ENCODE measurements at regions not wholly inside any gene's neighbourhood (a gene's known extent, or its start where the extent isn't known, plus 50 kb on each side); places are given as distances from the start of the nearest gene placed in this dataset.

DNA sequence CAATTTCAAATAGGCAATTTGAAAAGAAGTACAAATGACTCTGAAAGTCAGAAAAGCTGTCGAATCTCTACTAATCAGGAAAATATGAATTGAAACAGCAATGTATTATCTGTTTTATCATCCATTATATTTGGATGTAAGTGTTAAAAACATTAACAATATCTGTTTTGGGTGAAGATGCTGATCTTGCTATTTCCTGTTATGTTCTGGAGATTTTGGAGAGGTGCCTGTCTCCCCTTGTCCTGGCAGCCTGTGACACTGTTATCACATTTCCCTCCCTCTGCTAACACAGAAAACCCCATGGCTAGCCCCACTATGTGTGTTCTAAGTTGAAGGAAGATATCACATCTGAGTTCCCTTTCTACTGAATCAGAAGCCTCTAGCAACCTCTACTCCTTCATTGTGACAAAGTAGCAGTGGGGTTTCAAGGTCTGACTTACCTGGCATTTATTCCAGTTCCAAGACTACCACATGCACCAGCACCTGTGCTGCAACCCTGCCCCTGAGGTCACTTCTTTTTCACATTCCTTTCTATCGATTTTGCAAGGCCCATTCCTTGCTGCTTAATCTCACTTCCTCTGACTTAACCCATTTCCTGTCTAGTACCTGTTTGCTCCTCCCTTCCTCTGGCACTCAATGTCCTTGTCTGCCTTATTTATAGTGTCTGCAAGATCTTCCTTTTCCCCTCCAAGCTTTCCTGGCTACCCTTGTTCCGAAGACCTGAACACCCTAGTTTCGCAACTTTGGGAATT lies 95.5 kb upstream of the COL8A1 start:
- DNase-seq (ENCODE audit: low spot score) = no peak

DNA sequence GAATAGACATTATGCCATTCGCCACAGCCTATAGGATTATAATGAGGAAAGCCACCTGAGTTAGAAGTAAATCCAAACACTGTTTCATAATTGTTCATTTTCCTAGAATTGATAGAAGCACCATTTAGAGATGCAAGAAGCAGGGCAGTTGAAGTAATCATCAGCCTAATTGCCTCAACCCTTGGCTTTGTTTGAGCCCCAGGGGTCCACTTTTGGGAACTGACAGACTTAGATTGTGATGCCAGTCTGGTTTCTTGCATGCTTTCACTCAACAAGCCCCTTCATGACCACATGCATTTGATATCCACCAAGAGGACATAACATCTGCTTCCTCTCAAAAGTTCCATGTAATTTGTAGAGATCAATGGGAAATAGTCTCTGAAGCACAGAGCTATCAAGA lies 97.2 kb upstream of the COL8A1 start:
- no peak for DNase-seq (ENCODE audit: low spot score)

DNA sequence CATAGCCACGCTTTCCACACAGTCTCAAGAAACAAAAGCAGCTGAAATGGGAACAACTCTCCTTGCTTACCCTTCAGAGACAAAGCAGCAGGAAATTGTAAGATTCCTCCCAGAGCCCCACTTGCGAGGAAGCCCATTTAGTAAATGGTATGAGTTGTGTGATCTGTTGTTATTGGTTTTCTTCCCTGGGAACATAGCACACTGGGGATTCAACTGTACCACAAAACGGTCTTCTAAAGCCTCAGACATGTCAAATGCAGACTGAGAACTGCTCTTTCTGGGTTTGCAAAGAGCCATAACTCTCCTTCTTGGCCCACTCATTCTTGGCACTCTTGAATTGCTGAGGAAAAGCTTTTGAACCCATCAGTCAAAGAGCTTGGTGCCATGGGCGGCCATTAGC lies 101.0 kb upstream of the COL8A1 start:
- no peak for DNase-seq (ENCODE audit: low spot score)

DNA sequence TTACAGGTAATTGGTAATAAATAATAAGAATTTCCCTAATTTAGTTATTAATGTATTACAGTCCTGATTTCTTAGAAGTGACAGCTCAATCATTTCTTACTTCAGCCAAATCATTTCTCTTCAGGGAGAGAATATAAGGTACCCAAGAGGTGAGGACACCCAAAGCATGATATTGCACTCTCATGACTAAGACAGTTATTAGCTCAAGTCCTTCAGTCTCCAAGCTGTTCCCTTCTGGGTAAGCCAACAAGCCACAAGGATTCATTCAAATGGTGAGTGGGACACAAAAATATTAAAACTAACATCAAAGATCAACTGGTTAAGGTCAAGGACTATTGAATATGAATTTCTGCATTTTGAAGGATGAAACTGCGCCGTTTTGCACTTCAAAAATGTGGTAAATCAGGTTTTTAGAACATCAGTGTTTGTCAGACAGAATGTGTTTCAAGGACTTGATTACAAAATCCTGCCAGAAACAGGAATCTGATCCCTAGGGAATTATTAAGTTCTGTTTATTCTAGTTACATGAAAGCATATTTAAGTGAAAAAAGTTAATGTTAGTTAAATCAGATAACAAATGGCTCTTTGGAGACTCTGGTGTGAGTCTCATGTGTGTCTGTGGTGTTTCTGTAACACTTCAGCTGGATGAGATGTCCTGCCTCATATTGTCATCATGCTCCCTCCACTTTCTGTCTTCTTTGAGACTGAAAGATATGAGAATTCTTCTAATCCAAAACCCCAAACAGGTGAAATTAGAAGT lies 101.7 kb upstream of the COL8A1 start:
- DNase-seq (ENCODE audit: low spot score) = no peak

DNA sequence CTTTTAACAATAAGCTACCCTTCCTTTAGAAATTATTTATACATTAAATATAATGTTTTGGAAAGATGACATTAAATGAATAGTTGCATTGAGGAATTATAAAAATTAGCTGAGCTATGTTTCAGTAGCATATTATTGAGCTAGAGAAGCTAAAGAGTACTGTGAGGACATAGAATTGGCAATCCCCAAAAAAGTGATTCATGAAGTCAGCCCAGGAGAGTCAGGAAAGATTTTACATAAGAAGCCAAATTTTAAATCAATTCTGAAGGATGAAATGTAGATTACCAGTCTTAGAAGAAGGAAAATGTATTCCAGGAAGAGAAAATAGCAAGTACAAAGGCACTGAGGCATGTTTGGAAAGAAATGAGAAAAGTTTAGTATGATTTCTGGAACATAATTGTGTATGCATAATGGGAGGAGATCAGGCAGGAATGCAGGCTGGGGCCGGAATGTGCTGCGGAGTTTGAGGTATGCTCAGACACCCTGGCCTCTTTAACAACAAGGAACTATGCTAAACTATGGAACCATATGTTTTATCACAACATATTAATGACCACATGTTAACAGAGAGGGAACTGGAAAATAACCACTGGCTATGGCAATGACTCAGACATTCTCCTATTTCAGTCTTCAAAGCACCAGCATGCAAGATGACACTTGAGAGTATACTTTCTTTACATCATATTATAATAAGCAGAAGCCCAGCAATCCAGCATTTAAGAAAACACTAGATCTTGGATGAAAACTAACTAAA lies 103.3 kb upstream of the COL8A1 start:
- DNase-seq (ENCODE audit: low spot score) = no peak

DNA sequence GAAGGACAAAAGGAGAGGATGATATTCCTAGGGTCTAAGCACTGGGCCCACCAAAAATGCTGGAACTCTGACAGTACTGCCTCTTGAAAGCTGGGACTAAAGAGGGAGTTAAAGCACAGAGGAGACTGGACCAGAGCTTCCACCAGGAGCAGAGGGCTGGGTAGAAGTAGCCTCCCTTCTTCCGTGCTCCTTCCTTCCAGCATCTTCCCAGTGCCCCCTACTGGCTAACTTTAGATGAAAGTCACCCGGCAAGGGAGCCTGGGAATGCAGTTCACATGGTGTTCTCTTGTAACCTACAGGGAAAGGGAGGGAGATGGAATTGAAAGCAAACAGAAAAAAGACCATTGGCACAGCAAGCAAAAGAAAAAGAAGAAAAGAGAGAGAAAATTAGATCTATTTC lies 106.1 kb upstream of the COL8A1 start:
- DNase-seq (ENCODE audit: low spot score) = no peak

DNA sequence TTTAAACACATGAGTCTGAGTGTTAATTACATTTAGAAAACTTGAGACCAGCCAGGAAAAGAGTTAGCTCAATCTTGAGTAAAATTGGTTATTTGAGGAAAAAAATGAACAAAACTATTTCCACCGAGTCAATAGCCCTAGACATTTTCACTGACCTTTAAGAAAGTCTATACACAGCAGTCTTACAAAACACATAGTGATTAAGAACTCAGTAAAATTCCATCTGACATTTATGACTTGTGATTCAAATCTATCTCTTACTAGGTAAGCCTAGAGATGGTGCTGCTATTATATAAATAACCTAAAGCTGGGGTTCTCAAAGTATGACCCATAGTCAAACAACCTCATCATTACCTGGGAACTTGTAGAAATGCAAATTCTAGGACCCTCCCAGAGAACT lies 109.1 kb upstream of the COL8A1 start:
- DNase-seq (ENCODE audit: low spot score) = no peak

DNA sequence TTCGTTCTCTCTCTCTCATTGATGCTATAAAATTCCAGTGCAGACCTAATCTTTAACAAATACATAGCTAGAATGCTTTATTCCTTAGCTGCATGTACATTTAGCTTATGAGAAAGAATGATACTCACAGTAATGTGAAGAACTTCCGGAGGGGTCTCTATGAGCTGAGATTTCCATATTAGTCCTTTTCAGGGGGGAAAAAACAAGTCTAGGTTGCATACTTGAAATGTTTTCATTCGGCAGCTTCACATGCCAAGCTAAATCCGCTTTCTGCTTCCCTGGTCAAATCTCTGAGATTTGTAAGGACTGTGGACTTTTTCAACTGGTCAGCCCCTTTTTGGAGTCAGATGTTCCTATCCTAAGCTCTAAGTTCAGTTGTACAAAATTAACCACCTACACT lies 111.5 kb upstream of the COL8A1 start:
- no peak for DNase-seq (ENCODE audit: low spot score)

DNA sequence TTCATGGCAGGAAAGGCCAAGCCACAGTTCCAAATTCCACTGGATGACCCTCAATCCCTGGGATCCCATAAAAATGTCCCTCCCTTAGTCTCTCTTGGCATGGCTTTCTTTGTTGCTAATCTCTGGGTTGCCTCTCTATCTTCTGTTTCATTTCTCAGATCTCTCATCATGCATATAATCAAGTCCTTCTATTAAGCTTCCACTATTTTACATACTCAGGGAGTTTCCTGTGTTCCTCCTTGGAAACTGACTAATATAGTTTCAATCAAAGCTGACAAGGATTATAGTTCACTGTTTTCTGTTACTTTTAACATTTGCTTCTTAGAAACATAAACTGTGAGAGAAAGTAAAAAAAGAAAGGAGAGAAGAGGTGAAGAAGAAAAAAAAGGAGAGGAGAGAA lies 113.8 kb upstream of the COL8A1 start:
- no peak for DNase-seq (ENCODE audit: low spot score)

DNA sequence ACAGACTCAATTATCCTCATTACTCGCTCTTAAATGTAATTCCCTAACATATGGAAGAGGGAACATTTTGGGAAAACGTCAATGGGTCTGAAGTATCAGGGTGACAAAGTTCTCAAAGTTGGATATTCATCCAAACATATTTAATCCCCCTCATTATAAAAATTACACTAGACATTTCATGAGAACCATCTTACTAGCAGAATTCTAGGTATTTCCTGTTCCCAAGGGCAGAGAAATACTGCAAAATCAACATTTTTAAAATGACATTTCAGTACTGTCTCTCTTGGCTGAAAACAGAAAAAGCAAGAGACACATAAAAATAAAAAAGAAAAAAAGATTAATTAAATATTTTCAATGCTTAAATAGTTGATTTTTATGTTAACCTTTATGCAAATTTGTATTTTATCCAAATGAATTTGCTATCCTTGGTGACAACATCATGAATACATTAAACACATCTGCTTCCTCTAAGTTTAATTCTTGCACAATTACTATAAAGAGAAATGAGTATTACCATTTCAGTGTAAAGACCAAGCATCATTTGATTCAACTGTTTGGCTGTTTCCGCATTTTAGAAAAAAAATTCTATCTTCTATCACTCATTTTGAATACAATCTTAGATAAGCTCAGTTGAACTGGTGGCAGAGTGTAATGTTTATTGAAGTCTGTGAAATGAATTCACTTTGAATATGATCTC lies 114.8 kb upstream of the COL8A1 start:
- no peak for DNase-seq (ENCODE audit: low spot score)

DNA sequence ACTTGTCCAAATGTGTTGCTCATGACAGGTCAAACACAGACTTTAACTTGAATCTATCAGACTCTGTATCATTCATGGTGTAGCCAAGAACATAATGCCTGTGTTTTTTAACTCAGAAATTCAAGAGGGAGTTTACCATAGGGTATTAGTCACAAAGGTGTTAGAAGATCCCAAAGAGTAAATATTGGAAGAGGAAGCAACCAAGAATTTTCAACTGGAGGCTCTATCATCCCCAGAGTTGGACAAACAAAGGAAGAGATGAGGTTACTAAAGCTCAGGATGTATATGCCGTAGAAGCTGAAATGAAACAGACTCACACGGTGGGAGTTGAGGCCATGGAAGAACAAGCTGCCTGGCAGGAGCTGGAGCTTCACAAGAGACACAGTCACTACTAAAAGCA lies 116.2 kb upstream of the COL8A1 start:
- DNase-seq (ENCODE audit: low spot score) = no peak

DNA sequence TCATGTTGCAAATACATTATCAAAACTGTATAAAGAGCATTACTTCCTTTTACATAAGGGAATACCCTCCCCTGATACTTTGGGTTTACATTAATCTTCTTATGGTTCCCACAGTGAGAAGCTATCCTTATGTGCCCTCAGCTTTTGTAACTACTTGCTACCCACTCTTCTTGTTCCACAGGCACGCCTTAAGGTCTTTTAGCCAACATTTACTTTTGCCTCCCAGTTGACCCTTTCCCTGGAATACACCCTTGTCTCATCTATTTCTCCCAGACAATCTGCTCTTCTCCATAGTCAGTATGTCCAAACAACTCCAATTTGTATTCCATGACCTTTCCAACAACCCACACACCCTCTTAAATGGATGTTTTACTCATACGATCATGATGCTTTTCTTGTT lies 116.8 kb upstream of the COL8A1 start:
- no peak for DNase-seq (ENCODE audit: low spot score)

DNA sequence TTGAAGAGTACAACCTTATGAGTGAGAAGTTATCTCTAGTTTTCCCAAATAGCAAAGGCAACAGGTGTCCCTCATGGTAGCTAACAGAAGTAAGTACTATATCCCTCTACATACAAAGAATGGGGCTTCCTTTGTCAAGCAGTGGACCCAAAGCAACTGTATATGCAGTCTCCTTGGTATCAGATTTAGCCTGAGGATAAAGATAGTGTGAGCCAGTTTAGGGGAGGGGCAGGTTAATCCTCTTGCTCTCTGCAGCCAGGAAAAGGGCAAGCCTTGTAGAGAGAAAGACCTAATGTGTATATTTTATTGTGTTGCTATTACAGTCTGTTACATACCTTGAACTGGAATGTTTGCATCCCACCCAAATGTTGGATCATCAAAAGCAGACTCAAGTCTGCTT lies 117.9 kb upstream of the COL8A1 start:
- no peak for DNase-seq (ENCODE audit: low spot score)

DNA sequence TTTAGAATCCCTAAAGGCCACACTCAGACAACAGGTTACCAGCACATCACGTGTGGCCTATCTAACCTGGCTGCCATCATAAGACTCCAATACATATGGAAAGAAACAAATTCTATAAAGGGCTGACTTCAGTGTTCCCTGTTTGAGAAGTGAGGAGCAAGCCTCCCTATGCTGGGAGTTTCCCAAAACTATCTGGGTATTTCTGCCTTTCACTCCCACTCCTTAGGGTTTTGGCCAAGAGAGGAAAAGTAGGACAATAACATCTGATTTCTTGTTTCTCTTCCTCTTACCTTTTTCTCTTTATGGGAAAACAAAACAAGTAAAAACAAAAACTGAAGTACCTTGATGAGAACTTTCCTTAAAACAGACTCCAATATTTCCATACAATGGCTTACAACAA lies 121.5 kb upstream of the COL8A1 start:
- DNase-seq (ENCODE audit: low spot score) = no peak

DNA sequence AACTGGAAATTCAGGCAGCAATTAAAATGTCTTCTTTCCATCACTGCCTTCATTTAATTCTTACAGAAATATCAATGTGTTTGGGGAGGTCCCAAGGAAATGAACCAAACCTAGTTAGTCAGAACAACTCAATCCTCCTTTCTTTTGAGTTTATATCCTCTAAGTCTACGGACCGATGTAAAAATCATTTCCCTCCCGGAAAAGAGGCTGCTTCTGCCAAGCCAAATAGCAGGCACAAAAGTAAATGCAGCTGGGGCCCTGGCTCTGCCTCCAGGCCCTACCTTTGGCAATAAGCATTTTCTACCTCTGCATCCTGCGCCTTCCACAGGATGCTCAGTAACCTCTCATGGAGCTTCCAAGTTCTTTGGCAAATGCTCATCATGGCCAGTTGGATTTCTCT lies 122.5 kb upstream of the COL8A1 start:
- no peak for DNase-seq (ENCODE audit: low spot score)

DNA sequence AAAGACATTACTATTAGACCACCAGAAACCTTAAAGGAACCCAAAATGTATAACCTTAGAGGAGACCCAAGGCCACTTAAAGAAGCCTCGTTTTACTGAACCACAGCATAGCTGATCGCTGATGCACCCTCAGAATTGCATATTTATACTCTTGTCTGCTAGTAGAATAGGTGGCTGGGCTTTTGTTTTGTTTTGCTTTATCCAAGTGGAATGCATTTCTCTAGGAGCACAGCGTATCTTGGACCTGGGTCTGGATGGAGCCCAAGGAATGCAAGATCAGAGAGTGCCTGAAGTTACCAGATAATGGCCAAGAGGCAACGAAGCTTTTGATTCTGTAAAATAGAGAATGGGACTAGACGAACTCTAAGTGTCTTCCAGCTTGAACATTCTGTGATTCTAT lies 129.2 kb upstream of the COL8A1 start:
- DNase-seq (ENCODE audit: low spot score) = no peak

DNA sequence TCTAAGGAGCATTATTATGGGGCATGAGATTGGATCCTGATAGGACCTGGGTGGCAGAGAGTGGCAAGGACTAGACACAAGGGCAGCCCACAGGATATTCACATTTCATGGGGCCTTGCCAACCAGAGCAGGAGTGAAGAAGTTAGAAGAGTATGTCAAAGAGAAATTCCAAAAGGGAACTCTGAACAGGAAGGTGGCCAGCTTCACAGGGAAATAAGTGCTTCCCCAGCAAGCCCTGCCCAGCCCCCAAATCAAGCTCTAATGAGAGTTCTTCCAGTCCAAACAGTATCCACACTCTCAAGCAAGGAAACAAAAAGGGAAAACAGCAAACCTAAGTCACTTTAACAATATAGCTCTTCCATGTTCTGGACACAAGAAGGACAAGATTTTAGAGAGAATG lies 130.2 kb upstream of the COL8A1 start:
- no peak for DNase-seq (ENCODE audit: low spot score)

DNA sequence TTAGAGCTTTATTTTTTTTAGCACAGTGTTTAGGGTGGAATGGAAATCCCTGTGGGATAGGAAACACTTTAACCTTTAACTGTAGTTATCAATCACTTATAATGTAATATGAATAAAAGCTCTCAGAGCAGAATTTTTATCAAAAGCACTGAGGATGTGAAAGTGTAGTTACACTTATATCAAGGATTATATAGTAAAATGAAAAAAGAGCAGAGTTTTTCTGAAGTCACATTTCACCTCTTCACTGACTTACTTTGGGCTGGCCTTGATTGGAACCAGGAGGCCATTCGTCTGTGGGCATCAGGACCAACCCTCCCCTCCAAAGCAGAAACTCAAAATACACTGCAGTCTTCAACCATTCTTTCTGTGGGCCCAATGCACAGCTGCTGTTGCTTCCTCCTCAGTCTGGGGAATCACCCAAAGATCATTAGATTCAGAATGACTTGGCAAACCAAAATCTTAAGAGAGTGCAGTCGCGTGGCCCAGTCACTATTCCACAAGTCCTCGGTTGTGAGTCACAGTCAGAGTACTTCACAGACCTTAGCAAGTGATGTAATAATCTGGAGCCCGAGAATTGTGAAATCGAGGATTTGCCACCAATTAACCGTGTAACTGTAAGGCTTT lies 132.6 kb upstream of the COL8A1 start:
- peak; percentile 3 for DNase-seq (ENCODE audit: low spot score)

DNA sequence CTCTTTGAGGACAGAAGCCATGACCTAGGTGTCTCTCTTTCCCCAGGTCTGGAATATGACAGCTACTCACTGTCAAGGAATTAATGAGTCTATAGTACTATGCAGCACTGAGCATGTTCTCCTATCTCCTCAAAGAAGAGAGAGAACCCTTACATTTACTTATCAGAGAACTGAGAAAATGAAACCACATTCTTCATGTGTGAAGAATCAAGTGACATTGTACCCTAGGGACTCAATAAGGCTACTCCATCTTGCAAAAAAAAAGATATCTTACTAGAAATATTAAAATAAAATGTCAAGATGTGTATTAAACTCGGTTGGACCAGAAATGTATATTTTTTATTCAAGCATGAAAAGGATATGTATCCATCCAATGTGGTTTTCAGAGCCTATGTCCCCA lies 133.2 kb upstream of the COL8A1 start:
- no peak for DNase-seq (ENCODE audit: low spot score)

DNA sequence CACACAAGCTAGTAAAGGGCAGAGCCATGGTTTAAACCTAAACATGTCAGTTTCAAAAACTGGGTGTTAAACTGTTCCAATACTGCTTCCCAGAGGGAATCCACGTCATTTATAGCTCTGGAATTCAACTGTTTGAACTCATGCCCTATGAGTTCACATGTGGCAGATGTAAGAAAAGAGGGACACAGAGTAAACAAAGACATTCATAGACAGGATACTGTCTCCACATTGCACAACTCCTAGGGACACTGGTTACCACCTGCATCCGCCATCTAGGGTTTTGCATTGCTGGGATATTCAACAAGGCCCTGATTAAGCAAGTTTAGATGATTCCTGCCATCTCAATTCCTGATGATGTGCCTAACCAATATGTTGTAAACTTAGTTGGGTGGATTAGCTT lies 134.1 kb upstream of the COL8A1 start:
- DNase-seq (ENCODE audit: low spot score) = no peak

DNA sequence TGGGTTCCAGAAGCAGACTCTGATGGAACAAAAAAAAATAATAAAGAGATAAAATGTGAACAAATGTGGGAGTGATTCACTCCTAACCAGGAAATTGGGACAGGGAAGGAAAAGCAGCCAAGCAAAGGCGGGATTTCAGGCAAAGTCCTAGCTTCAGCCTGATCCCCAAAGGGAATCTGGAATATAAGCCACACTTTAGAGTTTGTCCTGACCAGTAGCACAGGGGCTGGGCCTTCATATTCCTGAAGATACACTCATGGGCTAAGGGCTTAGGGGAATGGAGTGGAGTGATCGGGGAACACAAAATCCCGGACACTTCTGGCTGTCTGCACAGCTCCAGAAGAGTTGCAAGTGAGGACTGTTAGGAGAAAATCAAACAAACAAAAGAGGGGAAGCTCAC lies 135.0 kb upstream of the COL8A1 start:
- DNase-seq (ENCODE audit: low spot score) = no peak

DNA sequence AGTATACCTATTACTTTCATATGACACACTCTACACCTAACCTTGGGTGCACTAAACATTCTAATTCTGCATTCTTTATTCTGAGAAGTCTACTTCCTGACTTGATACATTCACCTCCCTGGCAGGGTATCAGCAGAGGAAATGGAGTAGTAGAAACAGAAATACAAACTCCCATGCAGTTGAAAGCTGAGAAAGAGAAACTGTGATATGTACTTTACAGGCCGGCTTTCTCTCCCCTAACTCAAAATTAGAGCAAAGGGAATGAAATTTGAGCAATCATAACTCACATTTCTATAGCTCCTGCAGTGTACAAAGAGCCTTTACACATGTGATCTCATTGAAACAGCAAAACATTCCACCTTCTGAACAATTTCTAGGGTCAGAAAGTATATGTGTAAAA lies 135.5 kb upstream of the COL8A1 start:
- no peak for DNase-seq (ENCODE audit: low spot score)
